ENCODE measurements at regions not wholly inside any gene's neighbourhood (a gene's known extent, or its start where the extent isn't known, plus 50 kb on each side); places are given as distances from the start of the nearest gene placed in this dataset.

DNA sequence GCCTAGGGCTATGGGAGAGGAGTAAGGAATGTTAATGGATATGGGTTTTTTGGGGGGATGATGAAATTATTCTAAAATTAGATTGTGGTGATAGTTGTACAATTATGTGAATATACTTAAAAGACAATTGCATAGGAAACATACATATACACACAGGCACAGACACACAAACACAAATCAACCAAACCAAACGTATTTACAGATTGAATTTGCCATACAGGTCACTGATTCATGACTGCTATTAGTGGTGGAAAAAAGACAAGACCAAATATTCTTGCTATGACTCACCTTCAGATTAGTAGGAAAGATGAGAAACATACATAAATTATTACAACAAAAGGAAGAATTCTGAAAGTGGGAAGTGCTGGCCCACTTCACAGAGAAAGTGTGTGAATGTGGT is 85.3 kb downstream of the C3orf38 start (continued):
- no peak for TF ChIP-seq SIRT6 (IDR thresholded peaks at IDR 0.05; ENCODE audit: low read length)
- TF ChIP-seq GTF2F1 (IDR thresholded peaks at IDR 0.05; ENCODE audit: borderline replicate concordance, low read depth, low read length) = no peak

Data from H1 (cell line).